ENCODE measurements at regions not wholly inside any gene's neighbourhood (a gene's known extent, or its start where the extent isn't known, plus 50 kb on each side); places are given as distances from the start of the nearest gene placed in this dataset.

- Histone ChIP-seq H3K4me1 (no peaks in the 10 kb centered on the region), H3K4me3 (no peak overlapping the region), H3K9me3 (peaks cover 0 to 3% (median 0%) of the 10 kb centered on the region in 11 donors), H3K27ac (no peak overlapping the region), H3K36me3 (no peaks in the 10 kb centered on the region), H3K27me3 (no peaks in the 10 kb centered on the region)
- 79 to 82% methylated on average over 2 of the region's 2 CpGs for WGBS, 2 donors
- ATAC-seq (no peak), DNase-seq (no peak)
- intact Hi-C loops (cut with DNase I) = no loop called here
- no peak for TF ChIP-seq CTCF (IDR thresholded peaks at IDR 0.05)
These were observed 204.5 kb upstream of the LRRC7 start for GRCh38 chr1:69363236-69363635.

GRCh38 chr1:69373520-69373919 lies 194.2 kb upstream of the LRRC7 start:
- ATAC-seq = no peak
- TF ChIP-seq CTCF (IDR thresholded peaks at IDR 0.05) = no peak
- 78 to 81% methylated on average over 4 of the region's 4 CpGs for WGBS, 2 donors
- Histone ChIP-seq H3K27ac (no peak overlapping the region), H3K4me1 (no peaks in the 10 kb centered on the region), H3K36me3 (no peaks in the 10 kb centered on the region), H3K27me3 (no peaks in the 10 kb centered on the region), H3K9me3 (peaks cover 0 to 24% (median 3%) of the 10 kb centered on the region in 11 donors), H3K4me3 (no peak overlapping the region)
- intact Hi-C loops (cut with DNase I) = no loop called here
- DNase-seq = no peak

GRCh38 chr1:69376408-69376807 lies 191.3 kb upstream of the LRRC7 start:
- WGBS, 2 donors = 85 to 86% methylated on average over 1 of the region's 1 CpG
- intact Hi-C loops (cut with DNase I) = no loop called here
- no peak for ATAC-seq

GRCh38 chr1:69377507-69377906 lies 190.2 kb upstream of the LRRC7 start:
- intact Hi-C loops (cut with DNase I) = no loop called here
- TF ChIP-seq CTCF (IDR thresholded peaks at IDR 0.05) = no peak
- ATAC-seq (no peak), DNase-seq (no peak)
- Histone ChIP-seq H3K27ac (no peak overlapping the region), H3K9me3 (peaks cover 0 to 11% (median 0%) of the 10 kb centered on the region in 11 donors), H3K4me1 (no peaks in the 10 kb centered on the region), H3K4me3 (no peak overlapping the region), H3K36me3 (no peaks in the 10 kb centered on the region), H3K27me3 (no peaks in the 10 kb centered on the region)
- 59 to 64% methylated on average over 2 of the region's 2 CpGs for WGBS, 2 donors

More at GRCh38 chr1:69376408-69376807, 191.3 kb upstream of the LRRC7 start:
- no peaks in the 10 kb centered on the region for H3K36me3 ChIP-seq
- no peak overlapping the region for H3K27ac ChIP-seq
- no peaks in the 10 kb centered on the region for H3K4me1 ChIP-seq
- DNase-seq = no peak
- H3K27me3 ChIP-seq = no peaks in the 10 kb centered on the region
- H3K4me3 ChIP-seq = no peak overlapping the region
- H3K9me3 ChIP-seq = peaks cover 0 to 11% (median 0%) of the 10 kb centered on the region in 11 donors
- no peak for TF ChIP-seq CTCF (IDR thresholded peaks at IDR 0.05)

Data from heart right ventricle (tissue), 16 donors.